GM18499 (cell line): ENCODE measurements at regions not wholly inside any gene's neighbourhood (a gene's known extent, or its start where the extent isn't known, plus 50 kb on each side); places are given as distances from the start of the nearest gene placed in this dataset.
"Not testable (repeated sequence)": the region's sequence is repeated elsewhere in the genome, so short reads cannot be mapped to it uniquely, and the experiment has no call there.

ENCODE experiments used
- ATAC-seq: cut with Tn5 transposase; IDR thresholded peaks from one replicate; pipeline ENCODE4 v1.9.1; 2021; ENCODE audit warnings: moderate number of reproducible peaks; ENCODE audit not compliant: insufficient read depth, unreplicated experiment

DNA sequence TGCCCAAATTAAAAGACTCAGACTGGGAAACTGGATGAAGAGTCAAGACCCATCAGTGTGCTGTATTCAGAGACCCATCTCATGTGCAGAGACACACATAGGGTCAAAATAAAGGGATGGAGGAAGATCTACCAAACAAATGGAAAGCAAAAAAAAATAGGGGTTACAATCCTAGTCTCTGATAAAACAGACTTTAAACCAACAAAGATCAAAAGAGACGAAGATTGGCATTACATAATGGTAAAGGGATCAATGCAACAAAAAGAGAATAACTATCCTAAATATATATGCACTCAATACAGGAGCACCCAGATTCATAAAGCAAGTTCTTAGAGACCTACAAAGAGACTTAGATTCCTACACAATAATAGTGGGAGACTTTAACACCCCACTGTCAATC lies 813.0 kb downstream of the SLC6A15 start:
- ATAC-seq: not testable (repeated sequence)

- no peak for ATAC-seq
These were observed 820.9 kb downstream of the SLC6A15 start for GRCh38 chr12:84091651-84092050.

GRCh38 chr12:84089356-84089755 lies 823.2 kb downstream of the SLC6A15 start:
- no peak for ATAC-seq

DNA sequence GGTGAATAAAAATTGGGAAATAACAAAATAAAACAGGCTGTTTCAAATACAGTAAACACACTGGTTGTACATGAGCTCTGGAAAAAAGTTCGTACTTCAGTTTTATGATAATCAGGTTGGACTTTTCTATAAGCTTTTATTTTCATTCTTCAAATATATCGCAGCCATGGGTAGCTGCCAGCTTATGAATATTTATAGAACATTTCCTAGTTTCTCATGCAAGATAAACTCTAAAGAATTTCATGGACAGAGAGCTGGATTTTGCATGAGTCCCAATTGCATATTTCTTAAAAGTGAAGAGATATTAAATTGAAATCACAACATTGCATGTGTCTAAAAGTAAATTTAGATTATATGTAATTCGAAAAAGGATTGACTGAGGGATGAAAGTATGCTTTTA lies 827.6 kb downstream of the SLC6A15 start:
- ATAC-seq: no peak

DNA sequence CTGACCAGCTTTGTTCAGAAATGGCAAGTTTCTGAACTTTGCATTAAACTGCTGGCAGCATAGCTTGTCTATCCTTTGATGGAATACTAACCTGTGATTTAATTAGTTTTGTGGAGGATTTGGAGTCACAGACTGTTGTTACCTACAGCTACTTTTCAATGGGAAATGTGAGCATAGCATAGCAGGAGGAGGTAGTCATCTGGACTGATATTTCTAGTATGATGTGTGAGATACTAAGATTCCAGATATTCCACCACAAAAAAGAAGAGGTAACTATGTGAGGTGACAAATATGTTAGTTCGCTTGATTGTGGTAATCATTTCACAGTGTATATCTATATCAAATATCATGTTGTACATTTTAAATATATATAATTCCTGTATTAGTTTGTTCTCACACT lies 833.0 kb downstream of the SLC6A15 start:
- no peak for ATAC-seq

DNA sequence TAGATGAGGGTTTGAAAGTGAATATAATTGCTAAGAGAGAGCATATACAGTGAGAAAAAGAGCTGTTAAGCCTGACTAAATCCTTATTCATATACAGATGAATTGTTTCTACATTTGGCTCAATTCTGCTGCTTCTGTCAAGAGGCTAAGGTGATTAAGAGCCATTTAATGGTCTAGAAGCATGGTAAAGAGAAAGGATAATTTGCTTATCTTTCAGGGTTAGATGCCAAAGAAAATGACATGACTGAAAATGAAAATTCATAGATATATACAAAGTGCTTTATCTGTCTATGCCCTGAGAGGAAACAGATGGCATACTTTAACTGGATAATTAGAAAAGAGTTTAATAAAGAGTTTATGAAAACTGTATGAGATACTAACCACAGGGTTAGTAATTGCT lies 834.9 kb downstream of the SLC6A15 start:
- no peak for ATAC-seq

DNA sequence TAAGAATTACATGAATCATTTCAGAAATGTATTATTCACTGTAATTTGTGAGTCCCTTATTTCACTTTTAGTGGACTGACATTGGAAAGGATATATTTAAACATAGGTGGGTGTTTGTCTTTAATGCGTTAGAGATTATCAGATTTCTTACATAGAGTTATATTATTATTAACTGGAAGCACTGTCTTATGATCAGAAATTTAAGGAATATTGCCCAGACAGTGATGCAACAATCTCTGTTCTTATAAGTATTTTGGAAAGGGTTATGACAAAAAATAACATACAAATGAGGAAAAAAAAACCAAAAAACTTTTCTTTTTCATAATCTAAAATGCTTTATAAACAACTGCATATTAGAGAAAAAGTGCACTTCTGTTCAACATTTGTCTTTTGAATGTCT lies 836.6 kb downstream of the SLC6A15 start:
- ATAC-seq: no peak

- no peak for ATAC-seq
These were observed 839.2 kb downstream of the SLC6A15 start for GRCh38 chr12:84073401-84073800.

DNA sequence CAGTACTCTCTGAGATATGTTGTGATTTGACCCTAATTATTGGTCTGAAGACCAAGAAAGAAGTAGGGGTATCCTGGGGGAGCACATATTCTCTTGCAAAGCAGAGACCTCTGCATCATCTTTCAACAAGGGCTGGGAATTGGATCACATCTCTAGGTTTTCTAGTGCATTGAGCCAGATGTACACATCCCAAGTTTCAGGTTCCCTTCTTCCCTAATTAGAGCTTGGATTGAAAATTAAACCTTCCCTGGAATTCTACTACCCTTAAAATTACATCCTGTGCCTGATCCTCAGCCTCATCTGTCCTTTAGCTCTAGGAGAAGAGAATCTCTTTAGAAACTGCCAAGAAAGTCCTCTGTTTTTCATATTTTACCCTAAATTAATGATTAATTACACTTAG lies 839.6 kb downstream of the SLC6A15 start:
- no peak for ATAC-seq

- no peak for ATAC-seq
These were observed 842.3 kb downstream of the SLC6A15 start for GRCh38 chr12:84070292-84070691.

GRCh38 chr12:84069699-84070098 lies 842.9 kb downstream of the SLC6A15 start:
- ATAC-seq: no peak

DNA sequence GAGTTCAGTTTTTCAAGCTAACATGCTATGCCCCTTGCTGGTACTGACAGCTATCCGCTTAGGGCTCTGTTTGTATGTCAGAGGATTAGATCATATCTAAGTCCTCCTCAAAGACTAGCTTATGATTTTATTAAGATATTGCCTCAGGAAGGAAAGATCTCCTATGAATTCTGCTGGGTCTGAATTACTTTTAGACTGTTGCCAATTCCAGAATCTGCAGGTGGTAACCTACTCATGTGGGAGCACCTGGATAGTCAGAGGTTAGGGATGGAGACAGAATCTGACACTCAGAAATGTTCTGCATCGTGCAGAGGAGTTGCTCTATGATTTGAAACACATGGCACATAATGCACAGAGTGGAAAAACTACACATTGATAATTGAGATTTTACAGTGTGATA lies 843.4 kb downstream of the SLC6A15 start:
- ATAC-seq: no peak

DNA sequence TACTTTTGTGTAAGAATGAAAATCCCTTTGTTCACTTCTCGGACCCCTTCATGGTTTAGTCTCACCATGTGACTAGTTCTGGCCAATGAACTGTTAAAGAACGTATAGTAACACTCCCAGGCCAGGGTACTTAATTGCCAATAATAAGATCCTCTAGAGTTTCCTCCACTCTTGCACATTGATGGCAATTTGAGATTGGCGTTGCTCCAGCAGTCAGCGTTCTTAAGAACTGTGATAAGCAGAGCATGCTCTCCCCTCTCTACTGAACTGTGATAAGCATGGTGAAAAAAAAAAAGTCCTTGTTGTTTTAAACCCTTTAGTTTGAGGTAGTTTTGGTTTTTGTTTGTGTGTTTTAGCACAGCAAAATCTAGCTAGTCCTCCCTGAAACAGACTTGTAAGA lies 854.5 kb downstream of the SLC6A15 start:
- no peak for ATAC-seq

GRCh38 chr12:84054811-84055210 lies 857.8 kb downstream of the SLC6A15 start:
- ATAC-seq: no peak

DNA sequence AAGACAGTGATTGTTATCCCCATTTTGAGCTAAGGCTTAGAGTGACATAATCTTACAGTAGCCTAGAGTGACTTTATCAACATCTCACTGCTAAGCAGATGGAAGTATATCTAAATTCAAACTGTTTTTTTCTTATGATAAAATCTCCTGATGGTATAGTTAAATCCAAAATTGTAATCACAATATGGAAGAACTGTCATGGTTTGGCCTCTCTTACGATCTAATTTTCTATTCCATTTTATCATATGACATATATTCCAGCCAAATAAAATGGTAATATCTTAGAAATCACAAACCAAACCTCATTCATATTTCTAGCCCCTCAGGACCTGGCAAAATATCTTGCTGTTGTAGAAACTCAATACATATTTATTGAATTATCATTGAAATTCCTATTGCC lies 864.7 kb downstream of the SLC6A15 start:
- ATAC-seq: no peak

DNA sequence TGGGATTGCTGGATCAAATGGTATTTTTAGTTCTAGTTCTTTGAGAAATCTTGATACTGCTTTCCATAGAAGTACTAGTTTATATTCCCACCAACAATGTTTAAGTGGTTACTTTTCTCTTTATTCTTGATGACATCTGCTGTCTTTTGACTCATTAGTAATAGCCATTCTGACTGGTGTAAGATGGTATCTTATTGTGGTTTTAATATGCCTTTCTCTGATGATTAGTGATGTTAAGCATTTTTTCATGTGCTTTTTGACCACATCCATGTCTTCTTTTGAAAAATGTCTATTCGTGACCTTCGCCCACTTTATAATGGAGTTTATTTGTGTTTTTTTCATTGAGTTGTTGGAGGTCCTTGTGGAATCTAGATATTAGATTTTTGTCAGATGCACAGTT lies 865.7 kb downstream of the SLC6A15 start:
- ATAC-seq: no peak

DNA sequence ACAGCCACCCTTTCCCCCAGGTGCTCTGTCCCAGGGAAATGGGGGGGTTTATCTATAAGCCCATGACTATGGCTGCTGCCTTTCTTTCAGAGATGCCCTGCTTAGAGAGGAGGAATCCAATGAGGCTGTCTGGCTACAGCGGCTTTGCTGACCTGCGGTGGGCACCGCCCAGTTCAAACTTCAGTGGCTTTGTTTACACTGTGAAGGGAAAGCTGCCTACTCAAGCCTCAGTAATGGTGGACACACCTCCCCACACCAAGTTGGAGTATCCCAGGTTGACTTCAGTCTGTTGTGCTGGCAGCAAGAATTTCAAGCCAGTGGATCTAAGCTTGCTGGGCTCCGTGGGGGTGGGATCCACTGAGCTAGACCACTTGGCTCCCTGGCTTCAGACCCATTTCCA lies 869.2 kb downstream of the SLC6A15 start:
- ATAC-seq: no peak

DNA sequence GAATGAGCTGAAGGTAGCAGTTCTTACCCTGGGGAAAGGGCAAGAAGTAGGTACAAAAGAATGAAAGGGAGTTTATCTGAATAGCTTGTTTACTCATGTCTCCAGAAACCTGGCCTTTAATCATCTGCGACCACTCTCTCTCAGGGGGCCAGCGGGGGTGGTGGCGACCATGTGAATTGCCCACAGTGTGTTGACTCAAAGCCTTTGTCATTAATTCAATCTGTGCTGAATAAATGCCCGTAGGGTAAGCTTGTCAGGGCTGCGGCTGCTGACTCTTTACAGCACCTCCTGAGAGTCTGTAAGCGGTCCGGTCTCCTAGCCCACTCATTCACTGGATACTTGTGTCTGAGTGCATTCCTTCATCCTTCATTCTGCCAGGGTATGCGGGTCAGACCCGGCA lies 874.4 kb downstream of the SLC6A15 start:
- no peak for ATAC-seq

DNA sequence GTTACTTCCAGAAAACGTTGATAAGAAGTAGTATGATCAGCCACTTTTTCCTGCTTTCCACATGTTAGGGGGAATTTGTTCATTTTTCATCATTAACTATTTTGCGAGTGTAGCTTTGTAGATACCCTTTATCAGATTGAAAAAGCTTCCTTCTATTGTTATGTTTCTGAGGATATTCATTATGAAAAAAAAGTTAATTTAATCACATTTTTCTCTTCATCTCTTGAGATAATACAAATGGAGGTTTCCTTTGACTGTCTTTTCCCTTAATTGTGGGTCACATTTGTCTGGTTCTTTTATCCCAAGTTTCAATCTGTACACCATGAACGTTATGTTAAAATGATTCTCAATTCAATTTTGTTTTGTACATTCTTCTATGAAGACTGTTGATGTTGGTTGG lies 875.7 kb downstream of the SLC6A15 start:
- ATAC-seq: no peak

DNA sequence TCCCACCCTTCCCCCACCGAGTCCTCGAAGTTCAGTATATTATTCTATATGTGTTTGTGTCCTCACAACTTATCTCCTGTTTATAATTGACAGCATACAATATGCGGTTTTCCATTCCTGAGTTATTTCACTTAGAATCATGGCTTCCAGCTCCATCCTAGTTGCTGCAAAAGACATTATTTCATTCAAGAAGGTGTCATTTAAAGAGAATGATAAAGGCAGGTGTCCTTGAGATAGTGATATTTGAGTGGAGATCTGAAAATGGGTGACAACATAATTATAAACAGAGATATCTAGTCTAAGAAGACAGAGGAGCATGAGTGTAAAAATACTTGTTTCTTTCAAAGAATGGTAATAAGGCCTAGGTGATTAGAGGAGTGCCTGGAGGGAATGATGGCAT lies 876.8 kb downstream of the SLC6A15 start:
- ATAC-seq: no peak

DNA sequence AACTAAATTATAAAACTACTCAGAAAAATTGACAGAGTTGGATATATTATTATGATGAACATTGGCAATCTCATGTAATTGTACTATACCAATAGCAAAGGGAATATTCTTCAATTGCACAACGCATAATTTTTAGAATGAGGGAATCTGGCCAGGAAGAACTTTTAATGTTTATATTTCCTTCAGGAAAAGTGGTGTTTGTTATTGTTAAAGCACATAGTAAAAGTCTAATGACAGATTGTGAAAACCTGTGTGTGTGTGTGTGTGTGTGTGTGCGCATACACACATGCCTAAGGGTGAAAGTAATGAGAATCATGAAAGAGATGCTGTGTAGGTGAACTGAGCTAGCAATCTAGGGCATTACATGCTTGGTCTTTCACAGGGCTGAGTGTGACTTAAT lies 877.7 kb downstream of the SLC6A15 start:
- ATAC-seq: no peak

DNA sequence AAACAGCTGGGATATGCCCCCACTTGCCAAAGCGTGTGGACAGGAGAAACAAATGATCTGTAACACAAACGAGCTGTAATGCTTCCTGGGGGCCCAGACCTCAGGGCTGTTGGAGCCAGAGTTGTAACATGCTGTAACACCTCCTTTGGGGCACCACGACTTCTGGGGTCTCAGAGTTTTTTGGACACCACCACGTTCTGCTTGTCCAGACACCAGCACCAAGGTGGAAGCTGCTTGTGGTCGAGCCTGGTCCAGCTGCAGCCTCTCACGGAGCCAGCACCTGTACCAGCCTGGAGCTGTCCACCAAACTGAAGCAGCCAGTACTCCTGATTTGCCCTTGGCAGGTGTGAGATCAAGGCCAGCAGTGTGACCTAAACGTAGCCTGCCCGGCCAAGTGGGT lies 879.4 kb downstream of the SLC6A15 start:
- ATAC-seq: no peak

DNA sequence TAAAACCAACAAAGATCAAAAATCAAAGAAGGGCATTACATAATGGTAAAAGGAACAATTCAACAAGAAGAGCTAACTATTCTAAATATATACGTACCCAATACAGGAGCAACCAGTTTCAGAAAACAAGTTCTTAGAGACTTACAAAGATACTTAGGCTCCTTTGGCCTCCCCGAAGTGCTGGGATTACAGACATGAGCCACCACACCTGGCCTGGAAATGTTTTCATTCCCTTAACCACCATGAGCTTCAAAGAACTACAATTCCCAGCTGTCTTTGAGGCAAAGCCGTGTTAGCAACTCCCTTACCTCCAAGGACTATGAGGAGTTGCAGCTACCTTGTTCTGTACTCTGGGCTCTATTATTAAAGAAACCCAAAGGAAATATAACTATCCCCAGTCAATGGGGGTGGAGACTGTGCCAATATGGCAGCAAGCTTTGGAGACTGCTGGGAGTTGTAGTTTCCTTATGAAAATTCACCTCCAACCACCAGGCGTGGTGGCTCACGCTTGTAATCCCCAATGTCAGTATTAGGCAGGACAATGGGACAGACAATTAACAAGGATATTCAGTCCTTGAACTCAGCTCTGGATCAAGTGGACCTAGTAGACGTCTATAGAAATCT lies 893.9 kb downstream of the SLC6A15 start:
- not testable (repeated sequence) for ATAC-seq
